ENCODE measurements at regions not wholly inside any gene's neighbourhood (a gene's known extent, or its start where the extent isn't known, plus 50 kb on each side); places are given as distances from the start of the nearest gene placed in this dataset.

DNA sequence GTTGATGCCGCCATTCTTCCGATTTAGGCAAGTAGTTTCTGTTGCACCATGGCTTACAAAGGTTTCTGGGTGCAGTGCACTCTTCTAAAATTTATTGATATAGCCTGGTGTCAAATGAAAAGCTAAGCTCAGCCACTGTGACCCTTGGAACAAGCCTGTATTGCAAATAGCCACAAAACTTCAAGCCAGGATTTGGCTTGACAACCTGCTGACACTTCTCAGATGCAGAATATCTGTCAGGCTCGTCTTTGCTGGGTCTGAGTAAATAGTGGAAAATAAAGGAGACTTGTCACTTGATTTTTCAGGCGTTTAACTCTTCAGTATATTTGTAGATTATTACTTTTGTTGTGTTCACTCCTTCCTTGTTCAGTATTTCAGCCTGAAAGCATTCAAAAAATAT, 871.8 kb downstream of the OTOL1 start:
- TF ChIP-seq, protein P1, sequence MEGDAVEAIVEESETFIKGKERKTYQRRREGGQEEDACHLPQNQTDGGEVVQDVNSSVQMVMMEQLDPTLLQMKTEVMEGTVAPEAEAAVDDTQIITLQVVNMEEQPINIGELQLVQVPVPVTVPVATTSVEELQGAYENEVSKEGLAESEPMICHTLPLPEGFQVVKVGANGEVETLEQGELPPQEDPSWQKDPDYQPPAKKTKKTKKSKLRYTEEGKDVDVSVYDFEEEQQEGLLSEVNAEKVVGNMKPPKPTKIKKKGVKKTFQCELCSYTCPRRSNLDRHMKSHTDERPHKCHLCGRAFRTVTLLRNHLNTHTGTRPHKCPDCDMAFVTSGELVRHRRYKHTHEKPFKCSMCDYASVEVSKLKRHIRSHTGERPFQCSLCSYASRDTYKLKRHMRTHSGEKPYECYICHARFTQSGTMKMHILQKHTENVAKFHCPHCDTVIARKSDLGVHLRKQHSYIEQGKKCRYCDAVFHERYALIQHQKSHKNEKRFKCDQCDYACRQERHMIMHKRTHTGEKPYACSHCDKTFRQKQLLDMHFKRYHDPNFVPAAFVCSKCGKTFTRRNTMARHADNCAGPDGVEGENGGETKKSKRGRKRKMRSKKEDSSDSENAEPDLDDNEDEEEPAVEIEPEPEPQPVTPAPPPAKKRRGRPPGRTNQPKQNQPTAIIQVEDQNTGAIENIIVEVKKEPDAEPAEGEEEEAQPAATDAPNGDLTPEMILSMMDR (IDR thresholded peaks at IDR 0.05; ENCODE audit: insufficient read depth, low read depth, low read length) = no peak
- TF ChIP-seq EZH2 (IDR thresholded peaks at IDR 0.05; ENCODE audit: insufficient read depth, low read length) = no peak
